Astrocyte of the cerebellum (primary cell): ENCODE measurements at regions not wholly inside any gene's neighbourhood (a gene's known extent, or its start where the extent isn't known, plus 50 kb on each side); places are given as distances from the start of the nearest gene placed in this dataset.

Experiments
- DNase-seq: peaks from one replicate; pipeline ENCODE4 v3.0.0-alpha.2; 2011; ENCODE audit warnings: low read depth
- H3K4me3 ChIP-seq: 2 replicates; pipeline ENCODE4 v1.5.1; 2011; ENCODE audit warnings: mild to moderate bottlenecking, low read depth, low read length, moderate library complexity
- CTCF ChIP-seq: IDR thresholded peaks from 2 replicates; pipeline ENCODE4 v1.5.1; 2012; ENCODE audit warnings: low read length, low read depth, moderate library complexity, mild to moderate bottlenecking; ENCODE audit errors: missing control alignments
- in situ Hi-C: cut with HindIII; loops from 2 replicates; pipeline ENCODE4 v1.10.0; 2017; ENCODE audit warnings: low sequenced_read_pairs

DNA sequence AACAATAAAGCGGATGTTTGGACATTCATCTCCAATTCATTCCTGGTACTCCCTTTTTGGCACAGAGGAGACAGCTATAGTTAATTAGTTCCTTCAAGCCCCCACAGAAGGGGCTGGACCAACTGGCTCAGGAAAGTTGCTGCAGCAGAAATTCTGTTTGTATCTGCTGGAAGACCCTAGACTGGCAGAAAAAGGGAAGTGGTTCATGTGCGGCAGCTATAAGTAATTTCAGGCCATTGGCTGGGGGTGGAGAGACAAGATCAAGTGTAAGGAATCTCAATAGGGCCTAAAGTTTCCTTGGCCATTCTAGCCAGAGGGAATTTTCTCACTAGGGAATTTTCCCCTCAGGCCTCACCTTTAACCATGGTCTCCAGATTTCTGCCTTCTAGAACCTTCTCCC is 89.9 kb upstream of the DHX15 start:
- DNase-seq: no peak
- H3K4me3 ChIP-seq: no peak overlapping the region
- no peak for TF ChIP-seq CTCF
- in situ Hi-C loops: no loop called here

DNA sequence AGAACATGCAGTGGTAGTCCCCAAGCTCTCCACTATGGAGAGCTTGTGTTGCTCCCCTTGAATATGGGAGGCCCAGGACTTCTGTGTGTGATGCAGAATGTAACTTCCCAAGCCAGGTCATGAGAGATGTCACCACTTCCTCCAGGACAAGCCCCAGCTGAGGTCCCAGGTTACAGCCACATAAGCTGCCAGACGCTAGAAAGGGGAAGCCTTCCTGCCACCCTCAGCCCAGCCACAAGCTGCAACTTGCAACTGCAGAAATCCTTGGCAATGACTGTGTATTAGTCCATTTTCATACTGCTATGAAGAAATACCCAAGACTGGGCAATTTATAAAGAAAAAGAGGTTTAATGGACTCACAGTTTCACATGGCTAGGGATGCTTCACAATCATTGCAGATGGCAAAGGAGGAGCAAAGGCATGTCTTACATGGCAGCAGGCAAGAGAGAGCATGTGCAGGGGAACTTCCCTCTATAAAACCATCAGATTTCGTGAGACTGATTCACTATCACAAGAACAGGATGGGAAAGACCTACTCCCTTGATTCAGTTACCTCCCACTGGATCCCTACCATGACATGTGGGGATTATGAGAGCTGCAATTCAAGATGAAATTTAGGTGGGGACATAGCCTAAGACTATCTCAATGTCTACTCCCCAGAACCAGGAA is 91.5 kb upstream of the DHX15 start:
- DNase-seq: no peak
- TF ChIP-seq CTCF: no peak
- in situ Hi-C loops: no loop called here
- H3K4me3 ChIP-seq: no peak overlapping the region

- in situ Hi-C loops: no loop called here
These were observed 93.6 kb upstream of the DHX15 start for GRCh38 chr4:24677909-24678308.

DNA sequence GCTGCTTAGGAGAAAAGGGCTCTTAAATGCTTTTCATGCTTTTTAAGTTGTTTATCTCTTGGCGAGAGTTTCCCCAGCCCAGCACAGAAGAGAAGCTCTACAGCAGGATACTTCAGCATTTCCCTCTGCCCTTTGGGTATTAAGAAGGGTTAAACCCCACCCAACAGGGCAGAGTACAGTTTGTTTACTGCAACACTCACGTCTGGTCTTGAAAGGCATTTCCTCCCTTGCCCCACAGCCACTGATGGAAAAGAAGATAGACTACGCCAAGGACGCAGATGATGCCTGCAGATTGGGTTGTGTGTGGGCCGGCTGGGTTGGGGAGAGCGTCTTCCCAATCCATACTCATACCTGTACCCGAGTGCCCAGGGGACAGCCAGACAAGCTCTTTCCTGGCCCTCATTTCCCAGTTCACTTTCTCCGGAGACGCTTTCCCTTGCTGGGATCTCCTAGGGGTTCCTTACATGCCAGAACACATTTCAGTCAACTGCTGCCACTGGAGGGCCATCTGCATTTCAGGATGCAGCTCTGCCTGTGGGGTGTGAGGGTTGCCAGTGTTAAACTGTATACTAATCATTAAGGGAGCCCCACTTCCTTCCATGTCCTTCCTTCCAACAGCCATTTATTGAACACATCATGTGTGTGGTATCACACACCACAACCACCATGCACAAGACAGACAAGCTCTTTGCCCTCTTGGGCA is 96.5 kb upstream of the DHX15 start:
- DNase-seq: no peak
- H3K4me3 ChIP-seq: no peak overlapping the region
- no peak for TF ChIP-seq CTCF
- in situ Hi-C loops: no loop called here

More at GRCh38 chr4:24677909-24678308, 93.6 kb upstream of the DHX15 start:
- no peak overlapping the region for H3K4me3 ChIP-seq
- no peak for DNase-seq
- TF ChIP-seq CTCF: no peak

DNA sequence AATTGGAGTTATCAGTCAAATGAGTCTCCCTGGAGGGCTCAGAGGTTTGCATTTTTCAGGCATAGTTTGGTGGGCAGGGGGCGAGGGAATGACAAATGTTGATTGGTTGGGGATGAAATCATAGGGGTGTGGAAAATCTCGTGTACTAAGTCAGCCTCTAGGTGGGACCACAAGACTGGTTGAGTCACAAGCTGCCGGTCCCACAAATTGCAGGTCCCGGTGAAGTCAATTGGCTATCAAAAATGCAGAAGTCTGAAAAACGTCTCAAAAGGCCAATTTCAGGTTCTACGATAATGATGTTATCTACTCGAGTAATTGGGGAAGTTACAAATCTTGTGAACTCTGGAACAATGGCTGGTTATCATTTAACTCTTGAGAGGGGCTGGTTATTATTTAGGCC is 98.8 kb upstream of the DHX15 start:
- in situ Hi-C loops: no loop called here
- no peak for DNase-seq

More for the DNA sequence above, 98.8 kb upstream of the DHX15 start:
- no peak for TF ChIP-seq CTCF
- no peak overlapping the region for H3K4me3 ChIP-seq
